HEK293 (cell line): ENCODE measurements at regions not wholly inside any gene's neighbourhood (a gene's known extent, or its start where the extent isn't known, plus 50 kb on each side); places are given as distances from the start of the nearest gene placed in this dataset.

Experiments
- CTCF ChIA-PET: fragments of 350-600 bp; formaldehyde crosslinking; extraction: SDS; loops from one replicate; lab custom pipeline; 2021; ENCODE audit warnings: antibody characterized with exemption; lab: Yijun Ruan, JAX
- POLR2A ChIA-PET: fragments of 300-600 bp; formaldehyde crosslinking; extraction: SDS; loops from one replicate; lab custom pipeline; 2020; ENCODE audit warnings: antibody characterized with exemption, inconsistent platforms; lab: Yijun Ruan, JAX
- H3K27ac ChIP-seq: fragments of 200-500 bp; sonication (Bioruptor generic); 2 replicates; pipeline ENCODE4 v1.5.1; 2014; ENCODE audit warnings: low read depth, low read length, control low read depth, inconsistent platforms; ENCODE audit errors: extremely low read depth
- H3K36me3 ChIP-seq, 2 experiments: fragments of 200-500 bp in 1 of 2; sonication (Bioruptor generic) in 1 of 2; 1 replicate in 1 of 2; 2 replicates in 1 of 2; pipeline ENCODE4 v1.5.1; 2014 to 2017; ENCODE audit warnings: inconsistent platforms in 2 of 2, low read length in 2 of 2; ENCODE audit not compliant: control insufficient read depth in 2 of 2, insufficient read depth in 1 of 2
- H3K4me1 ChIP-seq: fragments of 200-500 bp; sonication (Bioruptor generic); 2 replicates; pipeline ENCODE4 v1.5.1; 2014; ENCODE audit warnings: mild to moderate bottlenecking, low read length, inconsistent platforms; ENCODE audit not compliant: control insufficient read depth, insufficient read depth
- H3K4me3 ChIP-seq: 2 replicates; pipeline ENCODE4 v1.5.1; 2011; ENCODE audit warnings: low read depth, mild to moderate bottlenecking, control low read depth, low read length, moderate library complexity
- H3K9me3 ChIP-seq: fragments of 200-500 bp; sonication (Bioruptor generic); 2 replicates; pipeline ENCODE4 v1.5.1; 2014; ENCODE audit warnings: low read depth, low read length, inconsistent platforms; ENCODE audit not compliant: control insufficient read depth, insufficient read depth
- FEZF1 ChIP-seq: fragments of 450-650 bp; formaldehyde crosslinking; IDR thresholded peaks from 2 replicates; pipeline ENCODE4 v1.5.1; 2016; ENCODE audit warnings: missing biosample characterization, missing genetic modification characterization
- HIC1 ChIP-seq: fragments of 450-650 bp; formaldehyde crosslinking; IDR thresholded peaks from 2 replicates; pipeline ENCODE4 v1.5.1; 2016; ENCODE audit warnings: missing biosample characterization, missing genetic modification characterization
- KLF8 ChIP-seq: fragments of 450-650 bp; formaldehyde crosslinking; IDR thresholded peaks from 2 replicates; pipeline ENCODE4 v1.5.1; 2016; ENCODE audit warnings: missing biosample characterization, missing genetic modification characterization
- SALL2 ChIP-seq: fragments of 450-650 bp; formaldehyde crosslinking; IDR thresholded peaks from 2 replicates; pipeline ENCODE4 v1.5.0; 2017; ENCODE audit warnings: missing biosample characterization, mild to moderate bottlenecking, missing genetic modification characterization, borderline replicate concordance
- ZNF114 ChIP-seq: fragments of 450-650 bp; formaldehyde crosslinking; IDR thresholded peaks from 2 replicates; pipeline ENCODE4 v1.5.0; 2017; ENCODE audit warnings: missing biosample characterization, missing genetic modification characterization
- ZNF211 ChIP-seq: fragments of 450-650 bp; formaldehyde crosslinking; IDR thresholded peaks from 2 replicates; pipeline ENCODE4 v1.5.1; 2016; ENCODE audit warnings: low read depth, missing biosample characterization, missing genetic modification characterization
- ZNF239 ChIP-seq: fragments of 450-650 bp; formaldehyde crosslinking; IDR thresholded peaks from 2 replicates; pipeline ENCODE4 v1.5.1; 2016; ENCODE audit warnings: missing biosample characterization, missing genetic modification characterization
- ZNF302 ChIP-seq: fragments of 450-650 bp; formaldehyde crosslinking; IDR thresholded peaks from 2 replicates; pipeline ENCODE4 v1.5.1; 2016; ENCODE audit warnings: missing biosample characterization, missing genetic modification characterization, low read depth
- ZNF350 ChIP-seq: fragments of 450-650 bp; formaldehyde crosslinking; IDR thresholded peaks from 2 replicates; pipeline ENCODE4 v1.5.0; 2017; ENCODE audit warnings: missing biosample characterization, mild to moderate bottlenecking, missing genetic modification characterization
- ZNF530 ChIP-seq: fragments of 450-650 bp; formaldehyde crosslinking; IDR thresholded peaks from 2 replicates; pipeline ENCODE4 v1.5.1; 2016; ENCODE audit warnings: low read depth, missing biosample characterization, missing genetic modification characterization
- ZNF544 ChIP-seq: fragments of 450-650 bp; formaldehyde crosslinking; IDR thresholded peaks from 2 replicates; pipeline ENCODE4 v1.5.0; 2017; ENCODE audit warnings: missing biosample characterization, missing genetic modification characterization
- TF ChIP-seq, protein P1 (sequence below): fragments of 450-650 bp; formaldehyde crosslinking; IDR thresholded peaks from 2 replicates; pipeline ENCODE4 v1.5.1; 2017; ENCODE audit warnings: missing biosample characterization, missing genetic modification characterization
- TF ChIP-seq, protein P2 (sequence below): fragments of 450-650 bp; formaldehyde crosslinking; conservative IDR thresholded peaks from 2 replicates; pipeline ENCODE4 v1.5.1; 2016; ENCODE audit warnings: low read depth, missing biosample characterization, missing genetic modification characterization
- TF ChIP-seq, protein P3 (sequence below): fragments of 450-650 bp; formaldehyde crosslinking; IDR thresholded peaks from 2 replicates; pipeline ENCODE4 v1.5.1; 2016; ENCODE audit warnings: missing biosample characterization, missing genetic modification characterization
- TF ChIP-seq, protein P4 (sequence below): fragments of 450-650 bp; formaldehyde crosslinking; IDR thresholded peaks from 2 replicates; pipeline ENCODE4; 2016; ENCODE audit warnings: missing biosample characterization, missing genetic modification characterization

GRCh38 chr4:134780244-134780643 is 578.7 kb upstream of the PABPC4L start:
- ChIA-PET CTCF (no interaction called here), POLR2A (no interaction called here)
- Histone ChIP-seq H3K4me1 (no peaks in the 10 kb centered on the region), H3K36me3 (no peaks in the 10 kb centered on the region), H3K9me3 (no peaks in the 10 kb centered on the region), H3K4me3 (no peak overlapping the region), H3K27ac (no peak overlapping the region)
- TF ChIP-seq ZNF544 (tag by site-specific recombination): no peak
- TF ChIP-seq HIC1 (tag by site-specific recombination): no peak
- TF ChIP-seq, protein P1, sequence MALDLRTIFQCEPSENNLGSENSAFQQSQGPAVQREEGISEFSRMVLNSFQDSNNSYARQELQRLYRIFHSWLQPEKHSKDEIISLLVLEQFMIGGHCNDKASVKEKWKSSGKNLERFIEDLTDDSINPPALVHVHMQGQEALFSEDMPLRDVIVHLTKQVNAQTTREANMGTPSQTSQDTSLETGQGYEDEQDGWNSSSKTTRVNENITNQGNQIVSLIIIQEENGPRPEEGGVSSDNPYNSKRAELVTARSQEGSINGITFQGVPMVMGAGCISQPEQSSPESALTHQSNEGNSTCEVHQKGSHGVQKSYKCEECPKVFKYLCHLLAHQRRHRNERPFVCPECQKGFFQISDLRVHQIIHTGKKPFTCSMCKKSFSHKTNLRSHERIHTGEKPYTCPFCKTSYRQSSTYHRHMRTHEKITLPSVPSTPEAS: no peak
- no peak for TF ChIP-seq ZNF114
- TF ChIP-seq, protein P2, sequence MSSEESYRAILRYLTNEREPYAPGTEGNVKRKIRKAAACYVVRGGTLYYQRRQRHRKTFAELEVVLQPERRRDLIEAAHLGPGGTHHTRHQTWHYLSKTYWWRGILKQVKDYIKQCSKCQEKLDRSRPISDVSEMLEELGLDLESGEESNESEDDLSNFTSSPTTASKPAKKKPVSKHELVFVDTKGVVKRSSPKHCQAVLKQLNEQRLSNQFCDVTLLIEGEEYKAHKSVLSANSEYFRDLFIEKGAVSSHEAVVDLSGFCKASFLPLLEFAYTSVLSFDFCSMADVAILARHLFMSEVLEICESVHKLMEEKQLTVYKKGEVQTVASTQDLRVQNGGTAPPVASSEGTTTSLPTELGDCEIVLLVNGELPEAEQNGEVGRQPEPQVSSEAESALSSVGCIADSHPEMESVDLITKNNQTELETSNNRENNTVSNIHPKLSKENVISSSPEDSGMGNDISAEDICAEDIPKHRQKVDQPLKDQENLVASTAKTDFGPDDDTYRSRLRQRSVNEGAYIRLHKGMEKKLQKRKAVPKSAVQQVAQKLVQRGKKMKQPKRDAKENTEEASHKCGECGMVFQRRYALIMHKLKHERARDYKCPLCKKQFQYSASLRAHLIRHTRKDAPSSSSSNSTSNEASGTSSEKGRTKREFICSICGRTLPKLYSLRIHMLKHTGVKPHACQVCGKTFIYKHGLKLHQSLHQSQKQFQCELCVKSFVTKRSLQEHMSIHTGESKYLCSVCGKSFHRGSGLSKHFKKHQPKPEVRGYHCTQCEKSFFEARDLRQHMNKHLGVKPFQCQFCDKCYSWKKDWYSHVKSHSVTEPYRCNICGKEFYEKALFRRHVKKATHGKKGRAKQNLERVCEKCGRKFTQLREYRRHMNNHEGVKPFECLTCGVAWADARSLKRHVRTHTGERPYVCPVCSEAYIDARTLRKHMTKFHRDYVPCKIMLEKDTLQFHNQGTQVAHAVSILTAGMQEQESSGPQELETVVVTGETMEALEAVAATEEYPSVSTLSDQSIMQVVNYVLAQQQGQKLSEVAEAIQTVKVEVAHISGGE: no peak
- TF ChIP-seq KLF8 (tag by site-specific recombination): no peak
- no peak for TF ChIP-seq ZNF350 (tag by site-specific recombination)
- TF ChIP-seq ZNF211 (tag by site-specific recombination): no peak
- no peak for TF ChIP-seq ZNF239
- TF ChIP-seq FEZF1 (tag by site-specific recombination): no peak
- TF ChIP-seq, protein P3, sequence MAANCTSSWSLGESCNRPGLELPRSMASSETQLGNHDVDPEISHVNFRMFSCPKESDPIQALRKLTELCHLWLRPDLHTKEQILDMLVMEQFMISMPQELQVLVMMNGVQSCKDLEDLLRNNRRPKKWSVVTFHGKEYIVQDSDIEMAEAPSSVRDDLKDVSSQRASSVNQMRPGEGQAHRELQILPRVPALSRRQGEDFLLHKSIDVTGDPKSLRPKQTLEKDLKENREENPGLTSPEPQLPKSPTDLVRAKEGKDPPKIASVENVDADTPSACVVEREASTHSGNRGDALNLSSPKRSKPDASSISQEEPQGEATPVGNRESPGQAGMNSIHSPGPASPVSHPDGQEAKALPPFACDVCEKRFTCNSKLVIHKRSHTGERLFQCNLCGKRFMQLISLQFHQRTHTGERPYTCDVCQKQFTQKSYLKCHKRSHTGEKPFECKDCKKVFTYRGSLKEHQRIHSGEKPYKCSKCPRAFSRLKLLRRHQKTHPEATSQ (tag by site-specific recombination): no peak

GRCh38 chr4:134777606-134778005 is 576.0 kb upstream of the PABPC4L start:
- H3K27ac ChIP-seq: no peak overlapping the region
- ChIA-PET POLR2A (no interaction called here), CTCF (interaction anchor here (0.8 kb wide), 1 partner anchor 303 kb away, joined by 3 read pairs; no protein-coding TSS in a partner anchor)
- H3K9me3 ChIP-seq: no peaks in the 10 kb centered on the region
- no peaks in the 10 kb centered on the region for H3K36me3 ChIP-seq
- no peak overlapping the region for H3K4me3 ChIP-seq
- no peaks in the 10 kb centered on the region for H3K4me1 ChIP-seq
- TF ChIP-seq SALL2 (no peak), ZNF302 (tag by site-specific recombination) (no peak), ZNF530 (tag by site-specific recombination) (no peak)
- TF ChIP-seq, protein P4, sequence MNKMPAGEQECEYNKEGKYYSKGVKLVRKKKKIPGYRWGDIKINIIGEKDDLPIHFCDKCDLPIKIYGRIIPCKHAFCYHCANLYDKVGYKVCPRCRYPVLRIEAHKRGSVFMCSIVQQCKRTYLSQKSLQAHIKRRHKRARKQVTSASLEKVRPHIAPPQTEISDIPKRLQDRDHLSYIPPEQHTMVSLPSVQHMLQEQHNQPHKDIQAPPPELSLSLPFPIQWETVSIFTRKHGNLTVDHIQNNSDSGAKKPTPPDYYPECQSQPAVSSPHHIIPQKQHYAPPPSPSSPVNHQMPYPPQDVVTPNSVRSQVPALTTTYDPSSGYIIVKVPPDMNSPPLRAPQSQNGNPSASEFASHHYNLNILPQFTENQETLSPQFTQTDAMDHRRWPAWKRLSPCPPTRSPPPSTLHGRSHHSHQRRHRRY (tag by site-specific recombination): no peak
